IMR-90 (cell line): ENCODE measurements at regions not wholly inside any gene's neighbourhood (a gene's known extent, or its start where the extent isn't known, plus 50 kb on each side); places are given as distances from the start of the nearest gene placed in this dataset.

Experiments used
- ATAC-seq: fragments of 200-7000 bp; cut with Tn5 transposase; 2 replicates; pipeline ENCODE4 v1.9.1; 2020; ENCODE audit warnings: low read depth, mild to moderate bottlenecking, moderate library complexity
- BruUV-seq: library from RNA; stranded (reverse); fragments of 400-500 nt; replicated peaks from 2 replicates; lab custom pipeline; 2021; lab: Mats Ljungman, UMichigan
- CTCF ChIA-PET: fragments of 300-600 bp; formaldehyde crosslinking; extraction: SDS; loops from one replicate; lab custom pipeline; 2021; ENCODE audit warnings: antibody characterized with exemption; lab: Yijun Ruan, JAX
- POLR2A ChIA-PET: fragments of 300-600 bp; sonication (Branson Sonifier 250); formaldehyde crosslinking; loops from one replicate; lab custom pipeline; 2022; ENCODE audit warnings: antibody characterized with exemption; ENCODE audit not compliant: unreplicated experiment; lab: Charles Lee
- DNase-seq: peaks from one replicate; pipeline ENCODE4 v3.0.0; 2013
- H2AFZ ChIP-seq: replicated peaks from 2 replicates; pipeline ENCODE3; 2013; ENCODE audit warnings: low read length, mild to moderate bottlenecking; ENCODE audit not compliant: poor library complexity
- H2AK5ac ChIP-seq: 2 replicates; pipeline ENCODE4 v1.6.1; 2013; ENCODE audit warnings: low read depth, low read length, inconsistent platforms
- H2AK9ac ChIP-seq: replicated peaks from 2 replicates; pipeline ENCODE3; 2013; ENCODE audit warnings: mild to moderate bottlenecking, low read depth, low read length, moderate library complexity; ENCODE audit not compliant: poor library complexity
- H2BK120ac ChIP-seq: 2 replicates; pipeline ENCODE4 v1.6.1; 2013; ENCODE audit warnings: low read depth, low read length, inconsistent platforms
- H2BK15ac ChIP-seq: 3 replicates; pipeline ENCODE4 v1.6.1; 2013; ENCODE audit warnings: low read depth, low read length, inconsistent platforms
- H2BK20ac ChIP-seq: 2 replicates; pipeline ENCODE4 v1.6.1; 2013; ENCODE audit warnings: low read depth, mild to moderate bottlenecking, inconsistent platforms, low read length, moderate library complexity
- H2BK5ac ChIP-seq: 2 replicates; pipeline ENCODE4 v1.6.1; 2013; ENCODE audit warnings: mild to moderate bottlenecking, low read depth, low read length, inconsistent platforms; ENCODE audit not compliant: poor library complexity, severe bottlenecking
- H3K14ac ChIP-seq: replicated peaks from 2 replicates; pipeline ENCODE4 v1.6.1; 2013; ENCODE audit warnings: low read depth, low read length, inconsistent platforms
- H3K18ac ChIP-seq: 2 replicates; pipeline ENCODE4 v1.6.1; 2013; ENCODE audit warnings: low read depth, low read length, control low read depth
- H3K23ac ChIP-seq: 2 replicates; pipeline ENCODE4 v1.6.1; 2013; ENCODE audit warnings: low read depth, low read length, inconsistent platforms
- H3K27ac ChIP-seq: 2 replicates; pipeline ENCODE4 v1.5.1; 2013; ENCODE audit warnings: mild to moderate bottlenecking, control low read depth, low read length; ENCODE audit not compliant: insufficient read depth
- H3K27me3 ChIP-seq: 2 replicates; pipeline ENCODE4 v1.6.1; 2013; ENCODE audit warnings: low read length; ENCODE audit not compliant: control insufficient read depth, insufficient read depth
- H3K36me3 ChIP-seq: 2 replicates; pipeline ENCODE4 v1.6.1; 2013; ENCODE audit warnings: low read length, mixed read lengths; ENCODE audit not compliant: control insufficient read depth, insufficient read depth
- H3K4ac ChIP-seq: 2 replicates; pipeline ENCODE4 v1.6.1; 2013; ENCODE audit warnings: low read depth, low read length, inconsistent platforms
- H3K4me1 ChIP-seq: 2 replicates; pipeline ENCODE4 v1.6.1; 2013; ENCODE audit warnings: low read length, mixed read lengths; ENCODE audit not compliant: control insufficient read depth, insufficient read depth
- H3K4me2 ChIP-seq: 2 replicates; pipeline ENCODE4 v1.6.1; 2013; ENCODE audit warnings: low read depth, mild to moderate bottlenecking, control low read depth, low read length, moderate library complexity
- H3K4me3 ChIP-seq: 2 replicates; pipeline ENCODE4 v1.5.1; 2013; ENCODE audit warnings: low read depth, mild to moderate bottlenecking, control low read depth, low read length, moderate library complexity; ENCODE audit not compliant: insufficient read depth
- H3K56ac ChIP-seq: 2 replicates; pipeline ENCODE4 v1.6.1; 2013; ENCODE audit warnings: low read length, inconsistent platforms; ENCODE audit not compliant: insufficient read depth; ENCODE audit errors: extremely low read depth
- H3K79me1 ChIP-seq, 2 experiments: 2 replicates each; pipeline ENCODE4 v1.6.1; 2013; ENCODE audit warnings: low read length in 2 of 2, inconsistent platforms in 1 of 2, low read depth in 1 of 2
- H3K9ac ChIP-seq: 2 replicates; pipeline ENCODE4 v1.6.1; 2013; ENCODE audit warnings: low read depth, low read length, control low read depth
- H3K9me1 ChIP-seq: 2 replicates; pipeline ENCODE4 v1.6.1; 2013; ENCODE audit warnings: low read length, inconsistent platforms; ENCODE audit not compliant: insufficient read depth
- H3K9me3 ChIP-seq: 2 replicates; pipeline ENCODE4 v1.6.1; 2013; ENCODE audit warnings: low read length; ENCODE audit not compliant: control insufficient read depth, insufficient read depth
- H4K20me1 ChIP-seq: 2 replicates; pipeline ENCODE4 v1.6.1; 2013; ENCODE audit warnings: low read length, inconsistent platforms; ENCODE audit not compliant: insufficient read depth
- H4K5ac ChIP-seq: 2 replicates; pipeline ENCODE4 v1.6.1; 2013; ENCODE audit warnings: mild to moderate bottlenecking, low read depth, low read length, control low read depth
- H4K8ac ChIP-seq, 2 experiments: 2 replicates each; pipeline ENCODE4 v1.6.1; 2013; ENCODE audit warnings: low read depth in 2 of 2, low read length in 2 of 2, control low read depth in 1 of 2, inconsistent platforms in 1 of 2
- H4K91ac ChIP-seq: 2 replicates; pipeline ENCODE4 v1.6.1; 2013; ENCODE audit warnings: low read depth, low read length, inconsistent platforms; ENCODE audit not compliant: insufficient read depth
- CHD1 ChIP-seq: IDR thresholded peaks from 2 replicates; pipeline ENCODE4 v1.6.1; 2012; ENCODE audit warnings: low read depth, low read length, improper control_type of control experiment
- FOS ChIP-seq: fragments of 150-350 bp; IDR thresholded peaks from 2 replicates; pipeline ENCODE4 v1.6.1; 2016; ENCODE audit warnings: low read depth, low read length
- MXI1 ChIP-seq: IDR thresholded peaks from 2 replicates; pipeline ENCODE4 v1.6.1; 2012; ENCODE audit warnings: low read depth, mild to moderate bottlenecking, low read length, moderate library complexity, borderline replicate concordance
- NFE2L2 ChIP-seq: fragments of 150-350 bp; IDR thresholded peaks from 2 replicates; pipeline ENCODE4 v1.6.1; 2016; ENCODE audit warnings: low read depth, mild to moderate bottlenecking, low read length
- POLR2A ChIP-seq: IDR thresholded peaks from 2 replicates; pipeline ENCODE4 v1.6.1; 2012; ENCODE audit warnings: mild to moderate bottlenecking, low read depth, low read length
- RCOR1 ChIP-seq: IDR thresholded peaks from 2 replicates; pipeline ENCODE4 v1.6.1; 2012; ENCODE audit warnings: mild to moderate bottlenecking, low read length, improper control_type of control experiment; ENCODE audit not compliant: insufficient replicate concordance
- WGBS, 2 experiments: methylation state at CpG; one replicate each; pipeline versions ENCODE4 v1.1.5 to v1.1.7; 2013; ENCODE audit warnings: missing lambda C conversion rate in 2 of 2; ENCODE audit not compliant: insufficient read length in 1 of 2; ENCODE audit errors: extremely low coverage in 2 of 2; 5-methylcytosine and 5-hydroxymethylcytosine counted together
- dilution Hi-C: fragments of 300-500 bp; cut with HindIII; formaldehyde crosslinking; loops from one replicate; pipeline ENCODE4 v1.14.3; 2018; ENCODE audit warnings: low sequenced_read_pairs; ENCODE audit not compliant: unreplicated experiment
- in situ Hi-C: fragments of 300-500 bp; cut with MboI; formaldehyde crosslinking; loops from 3 replicates; pipeline ENCODE4 v1.14.3; 2019; ENCODE audit warnings: low sequenced_read_pairs, inconsistent platforms, mixed read lengths
- intact Hi-C: fragments of 100-400 bp; cut with micrococcal nuclease; formaldehyde crosslinking; loops from 2 replicates; pipeline ENCODE4 v1.10.0; 2022
- TF ChIP-seq, protein P1 (sequence below): conservative IDR thresholded peaks from 2 replicates; pipeline ENCODE4 v1.5.1; 2012; ENCODE audit warnings: mild to moderate bottlenecking, low read depth, low read length, improper control_type of control experiment

DNA sequence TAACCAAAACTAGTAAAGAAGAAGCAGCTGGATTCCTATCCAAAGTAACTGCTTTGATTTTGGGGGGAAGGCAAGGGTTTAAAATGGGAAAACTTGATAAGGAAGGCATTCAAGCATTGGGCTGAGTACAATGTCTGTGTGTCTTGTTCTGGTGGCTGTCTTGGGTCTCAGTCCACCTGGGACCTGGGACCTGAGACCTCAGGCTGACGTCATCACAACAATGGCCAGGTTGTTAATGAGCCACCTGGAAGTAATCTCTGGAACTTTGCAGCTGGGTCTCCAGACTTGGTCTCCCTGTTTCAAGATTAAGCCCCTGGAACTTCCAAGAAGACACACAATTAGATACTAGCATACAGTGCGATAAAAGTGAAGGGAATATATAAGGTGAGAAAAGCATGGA lies 157.5 kb downstream of the PIK3R1 start:
- H2BK5ac ChIP-seq: no peak overlapping the region
- H4K8ac ChIP-seq: no peak overlapping the region
- ChIA-PET CTCF (no interaction called here), POLR2A (no interaction called here)
- no peak overlapping the region for H3K14ac ChIP-seq
- no peaks in the 10 kb centered on the region for H4K20me1 ChIP-seq
- H2AK5ac ChIP-seq: no peak overlapping the region
- intact Hi-C loops: no loop called here
- H3K23ac ChIP-seq: no peak overlapping the region
- ATAC-seq (no peak), DNase-seq (no peak)
- dilution Hi-C loops: no loop called here
- no peak overlapping the region for H2AFZ ChIP-seq
- H3K36me3 ChIP-seq: no peaks in the 10 kb centered on the region
- H4K5ac ChIP-seq: no peak overlapping the region
- no peaks in the 10 kb centered on the region for H3K9me1 ChIP-seq
- BruUV-seq: no TSS peak
- no CpG with 5 or more reads among the region's 2 CpGs for WGBS, 2 experiments
- H3K27ac ChIP-seq: no peak overlapping the region
- H2BK15ac ChIP-seq: no peak overlapping the region
- H2BK20ac ChIP-seq: no peak overlapping the region
- H3K4me2 ChIP-seq: no peak overlapping the region
- no peak overlapping the region for H2AK9ac ChIP-seq
- H3K4me1 ChIP-seq: no peaks in the 10 kb centered on the region; the same call in 1 of the 2 replicates
- H3K56ac ChIP-seq: no peak overlapping the region
- no peaks in the 10 kb centered on the region for H3K79me1 ChIP-seq
- no peak overlapping the region for H2BK120ac ChIP-seq
- no peak for TF ChIP-seq FOS
- no peak for TF ChIP-seq MXI1
- no peak for TF ChIP-seq RCOR1
- no peak for TF ChIP-seq NFE2L2
- no peak for TF ChIP-seq POLR2A
- TF ChIP-seq, protein P1, sequence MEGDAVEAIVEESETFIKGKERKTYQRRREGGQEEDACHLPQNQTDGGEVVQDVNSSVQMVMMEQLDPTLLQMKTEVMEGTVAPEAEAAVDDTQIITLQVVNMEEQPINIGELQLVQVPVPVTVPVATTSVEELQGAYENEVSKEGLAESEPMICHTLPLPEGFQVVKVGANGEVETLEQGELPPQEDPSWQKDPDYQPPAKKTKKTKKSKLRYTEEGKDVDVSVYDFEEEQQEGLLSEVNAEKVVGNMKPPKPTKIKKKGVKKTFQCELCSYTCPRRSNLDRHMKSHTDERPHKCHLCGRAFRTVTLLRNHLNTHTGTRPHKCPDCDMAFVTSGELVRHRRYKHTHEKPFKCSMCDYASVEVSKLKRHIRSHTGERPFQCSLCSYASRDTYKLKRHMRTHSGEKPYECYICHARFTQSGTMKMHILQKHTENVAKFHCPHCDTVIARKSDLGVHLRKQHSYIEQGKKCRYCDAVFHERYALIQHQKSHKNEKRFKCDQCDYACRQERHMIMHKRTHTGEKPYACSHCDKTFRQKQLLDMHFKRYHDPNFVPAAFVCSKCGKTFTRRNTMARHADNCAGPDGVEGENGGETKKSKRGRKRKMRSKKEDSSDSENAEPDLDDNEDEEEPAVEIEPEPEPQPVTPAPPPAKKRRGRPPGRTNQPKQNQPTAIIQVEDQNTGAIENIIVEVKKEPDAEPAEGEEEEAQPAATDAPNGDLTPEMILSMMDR: no peak
- no peak for TF ChIP-seq CHD1
- in situ Hi-C loops: no loop called here
- no peak overlapping the region for H4K91ac ChIP-seq
- no peaks in the 10 kb centered on the region; the same call in 1 of the 2 replicates for H3K27me3 ChIP-seq
- H3K4ac ChIP-seq: no peak overlapping the region
- H3K9me3 ChIP-seq: peaks cover 3% of the 10 kb centered on the region; the same call in 1 of the 2 replicates
- no peak overlapping the region for H3K9ac ChIP-seq
- no peak overlapping the region for H3K4me3 ChIP-seq
- H3K18ac ChIP-seq: no peak overlapping the region
